ENCODE measurements at regions not wholly inside any gene's neighbourhood (a gene's known extent, or its start where the extent isn't known, plus 50 kb on each side); places are given as distances from the start of the nearest gene placed in this dataset.
"Not testable (repeated sequence)": the region's sequence is repeated elsewhere in the genome, so short reads cannot be mapped to it uniquely, and the experiment has no call there.

- no peak for DNase-seq (ENCODE audit: low spot score)
These were observed 421.3 kb downstream of the MID1IP1 start for GRCh38 chrX:39222346-39223113.

GRCh38 chrX:39226251-39226650 lies 425.0 kb downstream of the MID1IP1 start:
- DNase-seq (ENCODE audit: low spot score) = no peak

- DNase-seq (ENCODE audit: low spot score) = no peak
These were observed 426.1 kb downstream of the MID1IP1 start for GRCh38 chrX:39227371-39227770.

- DNase-seq (ENCODE audit: low spot score) = no peak
These were observed 436.7 kb downstream of the MID1IP1 start for GRCh38 chrX:39238006-39238405.

- DNase-seq (ENCODE audit: low spot score) = no peak
These were observed 440.9 kb downstream of the MID1IP1 start for GRCh38 chrX:39242187-39242586.

GRCh38 chrX:39244147-39244546 lies 442.9 kb downstream of the MID1IP1 start:
- peak; percentile 7 for DNase-seq (ENCODE audit: low spot score)

- DNase-seq (ENCODE audit: low spot score) = no peak
These were observed 443.8 kb downstream of the MID1IP1 start for GRCh38 chrX:39245024-39245423.

- DNase-seq (ENCODE audit: low spot score) = no peak
These were observed 446.3 kb downstream of the MID1IP1 start for GRCh38 chrX:39247536-39247935.

- DNase-seq (ENCODE audit: low spot score) = no peak
These were observed 447.1 kb downstream of the MID1IP1 start for GRCh38 chrX:39248330-39248729.

GRCh38 chrX:39249999-39250398 lies 448.7 kb downstream of the MID1IP1 start:
- DNase-seq (ENCODE audit: low spot score) = no peak

GRCh38 chrX:39251995-39252394 lies 450.7 kb downstream of the MID1IP1 start:
- no peak for DNase-seq (ENCODE audit: low spot score)

GRCh38 chrX:39253551-39253950 lies 452.3 kb downstream of the MID1IP1 start:
- peak; percentile 9 for DNase-seq (ENCODE audit: low spot score)

GRCh38 chrX:39258331-39258730 lies 457.1 kb downstream of the MID1IP1 start:
- no peak for DNase-seq (ENCODE audit: low spot score)

- DNase-seq (ENCODE audit: low spot score) = peak; percentile 18
These were observed 459.7 kb downstream of the MID1IP1 start for GRCh38 chrX:39260965-39261364.

GRCh38 chrX:39261446-39262147 lies 460.3 kb downstream of the MID1IP1 start:
- DNase-seq (ENCODE audit: low spot score) = peak; percentile 18

- DNase-seq (ENCODE audit: low spot score) = no peak
These were observed 461.4 kb downstream of the MID1IP1 start for GRCh38 chrX:39262641-39263040.

GRCh38 chrX:39264023-39264422 lies 462.8 kb downstream of the MID1IP1 start:
- no peak for DNase-seq (ENCODE audit: low spot score)

GRCh38 chrX:39267176-39267575 lies 465.9 kb downstream of the MID1IP1 start:
- DNase-seq (ENCODE audit: low spot score) = no peak

- DNase-seq (ENCODE audit: low spot score) = no peak
These were observed 466.9 kb downstream of the MID1IP1 start for GRCh38 chrX:39268207-39268606.

- no peak for DNase-seq (ENCODE audit: low spot score)
These were observed 474.3 kb downstream of the MID1IP1 start for GRCh38 chrX:39275500-39276068.

GRCh38 chrX:39277685-39278390 lies 476.6 kb downstream of the MID1IP1 start:
- not testable (repeated sequence) for DNase-seq (ENCODE audit: low spot score)

- no peak for DNase-seq (ENCODE audit: low spot score)
These were observed 482.0 kb downstream of the MID1IP1 start for GRCh38 chrX:39283239-39283638.

- no peak for DNase-seq (ENCODE audit: low spot score)
These were observed 487.3 kb downstream of the MID1IP1 start for GRCh38 chrX:39288592-39288991.
